SK-N-SH (cell line): ENCODE measurements at regions not wholly inside any gene's neighbourhood (a gene's known extent, or its start where the extent isn't known, plus 50 kb on each side); places are given as distances from the start of the nearest gene placed in this dataset.
"Not testable (repeated sequence)": the region's sequence is repeated elsewhere in the genome, so short reads cannot be mapped to it uniquely, and the experiment has no call there.

Experiments
- CHD2 ChIP-seq: fragments of 150-350 bp; IDR thresholded peaks from 2 replicates; pipeline ENCODE4 v1.6.1; 2018; ENCODE audit warnings: low read length; ENCODE audit not compliant: partially characterized antibody
- CTCF ChIP-seq: fragments of 200-600 bp; sonication (generic); IDR thresholded peaks from 2 replicates; pipeline ENCODE4 v1.6.1; 2017; ENCODE audit warnings: antibody characterized with exemption, mild to moderate bottlenecking, moderate library complexity
- EZH2phosphoT487 ChIP-seq: fragments of 200-600 bp; sonication (generic); IDR thresholded peaks from 2 replicates; pipeline ENCODE4 v1.6.1; 2017; ENCODE audit warnings: low read depth, mixed run types, mild to moderate bottlenecking, antibody characterized with exemption, moderate library complexity, borderline replicate concordance
- GABPA ChIP-seq: IDR thresholded peaks from 2 replicates; pipeline ENCODE4 v1.4.0; 2012; ENCODE audit warnings: low read depth, mild to moderate bottlenecking
- MEF2A ChIP-seq: IDR thresholded peaks from 2 replicates; pipeline ENCODE4 v1.4.0; 2012; ENCODE audit warnings: low read depth, borderline replicate concordance
- POLR2AphosphoS5 ChIP-seq: IDR thresholded peaks from 2 replicates; pipeline ENCODE4 v1.6.1; 2012; ENCODE audit warnings: low read depth, low read length
- RFX5 ChIP-seq: IDR thresholded peaks from 2 replicates; pipeline ENCODE4 v1.6.1; 2012; ENCODE audit warnings: mild to moderate bottlenecking, improper control_type of control experiment, low read length
- SMC3 ChIP-seq: IDR thresholded peaks from 2 replicates; pipeline ENCODE4 v1.6.1; 2012; ENCODE audit warnings: low read depth, low read length, improper control_type of control experiment
- TAF1 ChIP-seq: IDR thresholded peaks from 2 replicates; pipeline ENCODE4 v1.6.1; 2012; ENCODE audit warnings: low read depth, mild to moderate bottlenecking, low read length, moderate library complexity, borderline replicate concordance

GRCh38 chr1:56014-56531 lies 395.4 kb downstream of the OR4F29 start:
- TF ChIP-seq MEF2A, CTCF, TAF1, POLR2AphosphoS5, EZH2phosphoT487, GABPA, RFX5, CHD2, SMC3: not testable (repeated sequence)
